ENCODE measurements at regions not wholly inside any gene's neighbourhood (a gene's known extent, or its start where the extent isn't known, plus 50 kb on each side); places are given as distances from the start of the nearest gene placed in this dataset.

- DNase-seq (ENCODE audit: low read depth, low spot score), result no peak
- Histone ChIP-seq H3K4me3 (ENCODE audit: low read depth in 2 of 2, low read length in 2 of 2) (no peak overlapping the region), H3K36me3 (ENCODE audit: control insufficient read depth, insufficient read depth, low read length) (no peaks in the 10 kb centered on the region), H3K27ac (ENCODE audit: low read length) (no peak overlapping the region), H3K27me3 (ENCODE audit: control insufficient read depth, insufficient read depth, low read length) (no peaks in the 10 kb centered on the region), H3K9me3 (ENCODE audit: control insufficient read depth, insufficient read depth, low read depth, low read length) (no peaks in the 10 kb centered on the region), H3K4me1 (ENCODE audit: control insufficient read depth, insufficient read depth, low read length) (no peaks in the 10 kb centered on the region)
- TF ChIP-seq POLR2AphosphoS5 (IDR thresholded peaks at IDR 0.05; ENCODE audit: low read depth, low read length) (no peak), SIN3A (IDR thresholded peaks at IDR 0.05; ENCODE audit: borderline replicate concordance, insufficient read depth, low read depth, low read length) (no peak), TCF7L2 (IDR thresholded peaks at IDR 0.05; ENCODE audit: low read depth, low read length) (no peak)
- TF ChIP-seq, protein P1, sequence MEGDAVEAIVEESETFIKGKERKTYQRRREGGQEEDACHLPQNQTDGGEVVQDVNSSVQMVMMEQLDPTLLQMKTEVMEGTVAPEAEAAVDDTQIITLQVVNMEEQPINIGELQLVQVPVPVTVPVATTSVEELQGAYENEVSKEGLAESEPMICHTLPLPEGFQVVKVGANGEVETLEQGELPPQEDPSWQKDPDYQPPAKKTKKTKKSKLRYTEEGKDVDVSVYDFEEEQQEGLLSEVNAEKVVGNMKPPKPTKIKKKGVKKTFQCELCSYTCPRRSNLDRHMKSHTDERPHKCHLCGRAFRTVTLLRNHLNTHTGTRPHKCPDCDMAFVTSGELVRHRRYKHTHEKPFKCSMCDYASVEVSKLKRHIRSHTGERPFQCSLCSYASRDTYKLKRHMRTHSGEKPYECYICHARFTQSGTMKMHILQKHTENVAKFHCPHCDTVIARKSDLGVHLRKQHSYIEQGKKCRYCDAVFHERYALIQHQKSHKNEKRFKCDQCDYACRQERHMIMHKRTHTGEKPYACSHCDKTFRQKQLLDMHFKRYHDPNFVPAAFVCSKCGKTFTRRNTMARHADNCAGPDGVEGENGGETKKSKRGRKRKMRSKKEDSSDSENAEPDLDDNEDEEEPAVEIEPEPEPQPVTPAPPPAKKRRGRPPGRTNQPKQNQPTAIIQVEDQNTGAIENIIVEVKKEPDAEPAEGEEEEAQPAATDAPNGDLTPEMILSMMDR (IDR thresholded peaks at IDR 0.05), result no peak
- ChIA-PET POLR2A (no interaction called here), CTCF (no interaction called here)
- intact Hi-C loops (cut with micrococcal nuclease; ENCODE audit: unreplicated experiment) (no loop called here), in situ Hi-C loops (cut with HindIII; ENCODE audit: low pct_unique_long_range_greater_than_20kb, low sequenced_read_pairs) (no loop called here)
- no TSS peak for BruUV-seq (replicated peaks)
- no peak for ATAC-seq
Observed at GRCh38 chr13:37953696-37954095, 84.1 kb upstream of the TRPC4 start.

GRCh38 chr13:37950016-37950415, 80.4 kb upstream of the TRPC4 start:
- H3K27me3 ChIP-seq (ENCODE audit: control insufficient read depth, insufficient read depth, low read length), result no peaks in the 10 kb centered on the region
- ATAC-seq (no peak), DNase-seq (ENCODE audit: low read depth, low spot score) (no peak)
- H3K4me3 ChIP-seq (ENCODE audit: low read depth in 2 of 2, low read length in 2 of 2), result no peak overlapping the region
- no peaks in the 10 kb centered on the region for H3K9me3 ChIP-seq (ENCODE audit: control insufficient read depth, insufficient read depth, low read depth, low read length)
- H3K27ac ChIP-seq (ENCODE audit: low read length), result no peak overlapping the region
- intact Hi-C loops (cut with micrococcal nuclease; ENCODE audit: unreplicated experiment) (no loop called here), in situ Hi-C loops (cut with HindIII; ENCODE audit: low pct_unique_long_range_greater_than_20kb, low sequenced_read_pairs) (no loop called here)
- POLR2A ChIA-PET, result no interaction called here
- no peaks in the 10 kb centered on the region for H3K4me1 ChIP-seq (ENCODE audit: control insufficient read depth, insufficient read depth, low read length)
- CTCF ChIA-PET, result no interaction called here
- H3K36me3 ChIP-seq (ENCODE audit: control insufficient read depth, insufficient read depth, low read length), result no peaks in the 10 kb centered on the region
- BruUV-seq (replicated peaks), result no TSS peak
- no peak for TF ChIP-seq REST (IDR thresholded peaks at IDR 0.05; ENCODE audit: insufficient read depth in 1 of 2, low read depth in 2 of 2, low read length in 1 of 2)
- no peak for TF ChIP-seq SIN3A (IDR thresholded peaks at IDR 0.05; ENCODE audit: borderline replicate concordance, insufficient read depth, low read depth, low read length)
- TF ChIP-seq TCF7L2 (IDR thresholded peaks at IDR 0.05; ENCODE audit: low read depth, low read length), result no peak
- TF ChIP-seq, protein P1 (IDR thresholded peaks at IDR 0.05), result no peak
- TF ChIP-seq POLR2AphosphoS5 (IDR thresholded peaks at IDR 0.05; ENCODE audit: low read depth, low read length), result no peak
